HL-60/S4 treated with phorbol 12-myristate 13-acetate at 8.2 ng/mL for 4 days and 3 days (cell line): ENCODE measurements at regions not wholly inside any gene's neighbourhood (a gene's known extent, or its start where the extent isn't known, plus 50 kb on each side); places are given as distances from the start of the nearest gene placed in this dataset.

ENCODE experiments used
- in situ Hi-C: fragments of 300-500 bp; cut with MboI; formaldehyde crosslinking; loops from 2 replicates; pipeline ENCODE4 v1.15.0; 2022; ENCODE audit warnings: low sequenced_read_pairs

GRCh38 chr10:78357141-78358063 is 323.7 kb downstream of the RPS24 start:
- in situ Hi-C loops: no loop called here

GRCh38 chr10:78358351-78358750 is 324.7 kb downstream of the RPS24 start:
- in situ Hi-C loops: no loop called here

- in situ Hi-C loops: no loop called here
These were observed 325.3 kb downstream of the RPS24 start for GRCh38 chr10:78358982-78359381.

GRCh38 chr10:78359640-78360091 is 326.0 kb downstream of the RPS24 start:
- in situ Hi-C loops: no loop called here

- in situ Hi-C loops: no loop called here
These were observed 326.6 kb downstream of the RPS24 start for GRCh38 chr10:78360284-78360683.

GRCh38 chr10:78361031-78361430 is 327.4 kb downstream of the RPS24 start:
- in situ Hi-C loops: no loop called here

- in situ Hi-C loops: no loop called here
These were observed 328.9 kb downstream of the RPS24 start for GRCh38 chr10:78362406-78363022.

- in situ Hi-C loops: no loop called here
These were observed 329.5 kb downstream of the RPS24 start for GRCh38 chr10:78363190-78363589.

GRCh38 chr10:78365694-78366093 is 332.0 kb downstream of the RPS24 start:
- in situ Hi-C loops: no loop called here

GRCh38 chr10:78366663-78367411 is 333.2 kb downstream of the RPS24 start:
- in situ Hi-C loops: no loop called here

GRCh38 chr10:78367751-78368150 is 334.1 kb downstream of the RPS24 start:
- in situ Hi-C loops: no loop called here

GRCh38 chr10:78371136-78371535 is 337.5 kb downstream of the RPS24 start:
- in situ Hi-C loops: no loop called here

GRCh38 chr10:78372806-78373205 is 339.1 kb downstream of the RPS24 start:
- in situ Hi-C loops: no loop called here

GRCh38 chr10:78374331-78375028 is 340.8 kb downstream of the RPS24 start:
- in situ Hi-C loops: no loop called here

GRCh38 chr10:78375854-78376785 is 342.5 kb downstream of the RPS24 start:
- in situ Hi-C loops: no loop called here

GRCh38 chr10:78377356-78377755 is 343.7 kb downstream of the RPS24 start:
- in situ Hi-C loops: no loop called here

- in situ Hi-C loops: no loop called here
These were observed 344.5 kb downstream of the RPS24 start for GRCh38 chr10:78378192-78378591.

- in situ Hi-C loops: no loop called here
These were observed 347.4 kb downstream of the RPS24 start for GRCh38 chr10:78381107-78381506.

GRCh38 chr10:78382047-78382446 is 348.4 kb downstream of the RPS24 start:
- in situ Hi-C loops: no loop called here

GRCh38 chr10:78382772-78383171 is 349.1 kb downstream of the RPS24 start:
- in situ Hi-C loops: no loop called here
